ENCODE measurements at regions not wholly inside any gene's neighbourhood (a gene's known extent, or its start where the extent isn't known, plus 50 kb on each side); places are given as distances from the start of the nearest gene placed in this dataset.

GRCh38 chr1:117267232-117267774 lies 56.6 kb upstream of the VTCN1 start:
- TF ChIP-seq EZH2 (optimal IDR thresholded peaks at IDR 0.05; ENCODE audit: low read depth, low read length), result no peak
- TF ChIP-seq, protein P1, sequence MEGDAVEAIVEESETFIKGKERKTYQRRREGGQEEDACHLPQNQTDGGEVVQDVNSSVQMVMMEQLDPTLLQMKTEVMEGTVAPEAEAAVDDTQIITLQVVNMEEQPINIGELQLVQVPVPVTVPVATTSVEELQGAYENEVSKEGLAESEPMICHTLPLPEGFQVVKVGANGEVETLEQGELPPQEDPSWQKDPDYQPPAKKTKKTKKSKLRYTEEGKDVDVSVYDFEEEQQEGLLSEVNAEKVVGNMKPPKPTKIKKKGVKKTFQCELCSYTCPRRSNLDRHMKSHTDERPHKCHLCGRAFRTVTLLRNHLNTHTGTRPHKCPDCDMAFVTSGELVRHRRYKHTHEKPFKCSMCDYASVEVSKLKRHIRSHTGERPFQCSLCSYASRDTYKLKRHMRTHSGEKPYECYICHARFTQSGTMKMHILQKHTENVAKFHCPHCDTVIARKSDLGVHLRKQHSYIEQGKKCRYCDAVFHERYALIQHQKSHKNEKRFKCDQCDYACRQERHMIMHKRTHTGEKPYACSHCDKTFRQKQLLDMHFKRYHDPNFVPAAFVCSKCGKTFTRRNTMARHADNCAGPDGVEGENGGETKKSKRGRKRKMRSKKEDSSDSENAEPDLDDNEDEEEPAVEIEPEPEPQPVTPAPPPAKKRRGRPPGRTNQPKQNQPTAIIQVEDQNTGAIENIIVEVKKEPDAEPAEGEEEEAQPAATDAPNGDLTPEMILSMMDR (IDR thresholded peaks at IDR 0.05; ENCODE audit: low read length), result no peak
